Upper lobe of left lung (tissue), 6 donors: ENCODE measurements at regions not wholly inside any gene's neighbourhood (a gene's known extent, or its start where the extent isn't known, plus 50 kb on each side); places are given as distances from the start of the nearest gene placed in this dataset.

Experiments
- ATAC-seq, 2 donors: fragments of 200-7000 bp; cut with Tn5 transposase; one replicate each; pipeline ENCODE4 v1.9.1; 2022; ENCODE audit warnings: mild to moderate bottlenecking in 2 of 2, moderate library complexity in 2 of 2; ENCODE audit not compliant: low FRiP score in 2 of 2
- DNase-seq, 2 donors: peaks; one replicate each; pipeline ENCODE4 v3.0.0-alpha.2; 2019 to 2020
- H3K27ac ChIP-seq, 4 donors: fragments of 200-600 bp; sonication (generic); one replicate each; pipeline ENCODE4 v1.5.1; 2016 to 2019
- H3K27me3 ChIP-seq, 4 donors: fragments of 200-600 bp; sonication (generic); one replicate each; pipeline ENCODE4 v1.5.1; 2017 to 2019
- H3K36me3 ChIP-seq, 4 donors: fragments of 200-600 bp; sonication (generic); one replicate each; pipeline ENCODE4 v1.5.1; 2016 to 2019
- H3K4me1 ChIP-seq, 4 donors: fragments of 200-600 bp; sonication (generic); one replicate each; pipeline ENCODE4 v1.5.1; 2018 to 2019
- H3K4me3 ChIP-seq, 4 donors: fragments of 200-600 bp; sonication (generic); one replicate each; pipeline ENCODE4 v1.5.1; 2017 to 2019; ENCODE audit warnings: mild to moderate bottlenecking in 2 of 4, moderate library complexity in 1 of 4
- H3K9me3 ChIP-seq, 4 donors: fragments of 200-600 bp; sonication (generic); one replicate each; pipeline ENCODE4 v1.5.1; 2018 to 2019
- CTCF ChIP-seq, 6 experiments: fragments of 450-650 bp in 4 of 6; fragments of 200-600 bp in 2 of 6; sonication (generic) in 2 of 6; IDR thresholded peaks; one replicate each; pipeline ENCODE4 v1.5.1; 2016 to 2019; ENCODE audit warnings: antibody characterized with exemption in 6 of 6
- EP300 ChIP-seq, 4 donors: sonication (generic); formaldehyde crosslinking; IDR thresholded peaks; one replicate each; pipeline ENCODE4 v1.5.1; 2017; ENCODE audit warnings: antibody characterized with exemption in 4 of 4, control low read depth in 2 of 4
- POLR2A ChIP-seq, 4 donors: fragments of 450-650 bp; IDR thresholded peaks; one replicate each; pipeline ENCODE4 v1.5.1; 2016 to 2017; ENCODE audit warnings: antibody characterized with exemption in 4 of 4, mild to moderate bottlenecking in 2 of 4
- POLR2AphosphoS5 ChIP-seq, 2 donors: sonication (generic); formaldehyde crosslinking; IDR thresholded peaks; one replicate each; pipeline ENCODE4 v1.5.1; 2017; ENCODE audit warnings: antibody characterized with exemption in 2 of 2
- WGBS, 2 donors: methylation state at CpG; one replicate each; pipeline ENCODE4 v1.1.5; 2017 to 2018; 5-methylcytosine and 5-hydroxymethylcytosine counted together
- donor health status: DM: no; HTN: no; CAD: no; lungs with moderate emphysema.
- donor health status: DM: no; HTN: yes; CAD: no; lungs with severe emphysema.

GRCh38 chr18:29523371-29523770, 1346.4 kb upstream of the CDH2 start:
- Histone ChIP-seq H3K4me3 (no peak overlapping the region), H3K9me3 (no peaks in the 10 kb centered on the region), H3K27me3 (no peaks in the 10 kb centered on the region), H3K4me1 (no peaks in the 10 kb centered on the region), H3K36me3 (no peaks in the 10 kb centered on the region), H3K27ac (no peak overlapping the region)
- TF ChIP-seq POLR2AphosphoS5 (IDR thresholded peaks at IDR 0.05) (no peak), EP300 (IDR thresholded peaks at IDR 0.05) (no peak), POLR2A (IDR thresholded peaks at IDR 0.05) (no peak), CTCF (IDR thresholded peaks at IDR 0.05) (no peak)
- DNase-seq (no peak), ATAC-seq (no peak)
- WGBS, 2 donors, result 70 to 78% methylated on average over 3 of the region's 3 CpGs

GRCh38 chr18:29512761-29513160, 1335.8 kb upstream of the CDH2 start:
- no peak for DNase-seq

GRCh38 chr18:29512203-29512602, 1335.3 kb upstream of the CDH2 start:
- TF ChIP-seq EP300 (IDR thresholded peaks at IDR 0.05) (no peak), POLR2A (IDR thresholded peaks at IDR 0.05) (no peak), CTCF (IDR thresholded peaks at IDR 0.05) (no peak)
- Histone ChIP-seq H3K4me1 (no peaks in the 10 kb centered on the region), H3K36me3 (no peaks in the 10 kb centered on the region), H3K9me3 (no peaks in the 10 kb centered on the region), H3K27me3 (no peaks in the 10 kb centered on the region), H3K4me3 (no peak overlapping the region), H3K27ac (no peak overlapping the region)
- no peak for ATAC-seq
- DNase-seq, result no peak

More at GRCh38 chr18:29512761-29513160, 1335.8 kb upstream of the CDH2 start:
- H3K9me3 ChIP-seq, result no peaks in the 10 kb centered on the region
- TF ChIP-seq POLR2A (IDR thresholded peaks at IDR 0.05) (no peak), EP300 (IDR thresholded peaks at IDR 0.05) (no peak), CTCF (IDR thresholded peaks at IDR 0.05) (no peak), POLR2AphosphoS5 (IDR thresholded peaks at IDR 0.05) (no peak)
- H3K4me3 ChIP-seq, result no peak overlapping the region
- 53 to 74% methylated on average over 3 of the region's 3 CpGs for WGBS, 2 donors
- H3K4me1 ChIP-seq, result no peaks in the 10 kb centered on the region
- H3K36me3 ChIP-seq, result no peaks in the 10 kb centered on the region
- no peak for ATAC-seq
- H3K27me3 ChIP-seq, result no peaks in the 10 kb centered on the region
- no peak overlapping the region for H3K27ac ChIP-seq

GRCh38 chr18:29501952-29502351, 1325.0 kb upstream of the CDH2 start:
- H3K4me3 ChIP-seq, result no peak overlapping the region
- H3K9me3 ChIP-seq, result no peaks in the 10 kb centered on the region
- TF ChIP-seq POLR2A (IDR thresholded peaks at IDR 0.05) (no peak), EP300 (IDR thresholded peaks at IDR 0.05) (no peak), POLR2AphosphoS5 (IDR thresholded peaks at IDR 0.05) (no peak), CTCF (IDR thresholded peaks at IDR 0.05) (no peak)
- no peaks in the 10 kb centered on the region for H3K27me3 ChIP-seq
- 77 to 81% methylated on average over 3 of the region's 3 CpGs for WGBS, 2 donors
- no peaks in the 10 kb centered on the region for H3K4me1 ChIP-seq
- ATAC-seq (no peak), DNase-seq (no peak)
- no peak overlapping the region for H3K27ac ChIP-seq
- H3K36me3 ChIP-seq, result no peaks in the 10 kb centered on the region

GRCh38 chr18:29496152-29496680, 1319.3 kb upstream of the CDH2 start:
- TF ChIP-seq POLR2AphosphoS5 (IDR thresholded peaks at IDR 0.05) (no peak), EP300 (IDR thresholded peaks at IDR 0.05) (no peak), CTCF (IDR thresholded peaks at IDR 0.05) (no peak), POLR2A (IDR thresholded peaks at IDR 0.05) (no peak)
- no peak overlapping the region for H3K27ac ChIP-seq
- no peak for ATAC-seq
- no peak for DNase-seq
- WGBS, 2 donors, result 53 to 68% methylated on average over 2 of the region's 2 CpGs
- no peak overlapping the region for H3K4me3 ChIP-seq
- no peaks in the 10 kb centered on the region for H3K27me3 ChIP-seq
- no peaks in the 10 kb centered on the region for H3K9me3 ChIP-seq
- no peaks in the 10 kb centered on the region for H3K36me3 ChIP-seq
- H3K4me1 ChIP-seq, result no peaks in the 10 kb centered on the region
